ENCODE measurements at regions not wholly inside any gene's neighbourhood (a gene's known extent, or its start where the extent isn't known, plus 50 kb on each side); places are given as distances from the start of the nearest gene placed in this dataset.
"Not testable (repeated sequence)": the region's sequence is repeated elsewhere in the genome, so short reads cannot be mapped to it uniquely, and the experiment has no call there.

DNA sequence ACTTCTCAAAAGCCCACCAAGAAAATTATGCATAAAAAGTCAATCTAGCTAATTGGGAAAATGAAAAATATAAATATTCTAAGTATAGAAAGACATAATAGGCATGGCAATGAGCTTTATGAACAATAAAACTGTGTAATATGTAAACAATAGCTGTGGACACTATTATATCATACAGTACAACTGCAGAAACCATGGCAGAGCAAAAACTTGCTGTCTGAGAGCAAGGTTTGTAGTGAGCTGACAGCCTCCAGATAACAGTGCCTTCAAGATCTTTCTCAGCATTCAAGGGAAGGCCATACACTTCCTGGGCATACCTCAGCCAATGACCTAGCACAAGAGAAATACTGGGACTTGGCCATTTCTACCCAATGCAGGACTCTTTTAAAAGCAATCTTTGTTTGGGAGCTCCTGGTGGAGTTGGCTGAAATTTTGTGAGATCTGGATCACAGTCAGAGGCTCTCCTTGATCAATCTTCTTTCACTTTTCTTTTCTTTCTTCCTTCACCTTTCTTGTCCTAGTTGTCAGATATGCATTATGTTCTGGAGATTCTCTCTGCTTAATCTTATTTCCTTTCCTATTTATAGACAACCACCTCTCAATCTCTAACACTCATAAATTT lies 427.2 kb upstream of the UBE2E3 start:
- DNase-seq = no peak

DNA sequence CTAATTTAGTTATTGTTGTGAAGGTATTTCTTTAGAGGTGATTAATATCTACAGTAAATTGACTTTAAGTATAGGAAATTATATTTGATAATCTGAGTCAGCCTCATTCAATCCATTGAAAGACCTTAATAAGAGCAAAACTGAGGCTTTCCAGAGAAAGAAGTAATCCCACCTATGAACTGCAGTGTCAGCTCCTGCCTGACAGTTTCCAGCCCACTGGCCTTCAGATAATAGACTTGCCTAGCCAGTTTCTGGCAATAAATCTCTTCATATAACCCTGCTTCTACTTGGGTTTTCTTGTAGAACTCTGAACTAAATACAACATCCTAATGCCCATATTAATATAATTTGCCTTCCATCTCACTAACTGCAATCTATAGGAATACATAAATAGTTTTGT lies 437.9 kb upstream of the UBE2E3 start:
- DNase-seq = no peak

DNA sequence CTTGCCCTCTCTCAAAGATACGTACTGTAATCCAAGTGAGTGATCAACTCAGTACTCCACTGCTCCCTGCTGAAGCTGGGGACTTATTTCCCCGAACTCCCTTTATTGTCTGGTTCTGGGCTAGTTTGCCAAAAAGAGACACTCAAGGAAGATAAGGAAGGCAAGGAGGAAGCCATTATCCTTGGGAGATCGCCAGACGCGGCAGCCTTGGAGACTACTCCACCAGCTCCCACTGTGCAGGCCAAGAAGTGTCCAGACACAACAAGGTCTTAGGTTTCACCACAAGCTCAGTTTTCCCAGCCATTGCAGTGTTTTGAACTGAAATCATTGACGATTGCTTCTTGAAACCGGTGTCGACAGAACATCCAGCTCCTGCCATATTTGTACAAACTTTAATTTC lies 439.6 kb upstream of the UBE2E3 start:
- DNase-seq = no peak

DNA sequence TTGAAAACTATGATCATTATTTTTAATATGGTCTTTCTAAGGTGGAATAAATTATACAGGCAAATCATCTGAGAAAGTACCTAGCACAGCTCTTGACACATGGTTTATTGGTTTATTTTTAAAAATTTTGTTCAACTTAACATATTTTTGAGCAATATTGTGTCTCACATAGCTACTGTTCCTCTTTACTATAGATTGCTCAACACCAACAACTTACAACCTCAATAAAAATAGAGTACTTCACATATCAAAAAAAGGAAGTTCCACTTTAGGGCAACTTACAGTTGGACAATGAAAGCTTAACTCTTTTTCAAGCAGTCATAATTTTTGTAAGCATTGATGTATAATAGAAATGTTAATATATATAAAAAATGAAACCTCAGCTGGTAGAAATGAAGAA lies 440.9 kb upstream of the UBE2E3 start:
- DNase-seq = no peak

GRCh38 chr2:180535289-180535688 lies 445.1 kb upstream of the UBE2E3 start:
- no peak for DNase-seq

GRCh38 chr2:180531787-180532186 lies 448.6 kb upstream of the UBE2E3 start:
- not testable (repeated sequence) for DNase-seq

GRCh38 chr2:180524499-180524898 lies 455.9 kb upstream of the UBE2E3 start:
- no peak for DNase-seq

- DNase-seq = no peak
Observed at GRCh38 chr2:180523621-180524340, 456.6 kb upstream of the UBE2E3 start.

GRCh38 chr2:180520921-180521581 lies 459.4 kb upstream of the UBE2E3 start:
- DNase-seq = no peak

- DNase-seq = peak in 4 of 56 donors; percentile 3 to 8 (median 4)
Observed at GRCh38 chr2:180520206-180520605, 460.2 kb upstream of the UBE2E3 start.

DNA sequence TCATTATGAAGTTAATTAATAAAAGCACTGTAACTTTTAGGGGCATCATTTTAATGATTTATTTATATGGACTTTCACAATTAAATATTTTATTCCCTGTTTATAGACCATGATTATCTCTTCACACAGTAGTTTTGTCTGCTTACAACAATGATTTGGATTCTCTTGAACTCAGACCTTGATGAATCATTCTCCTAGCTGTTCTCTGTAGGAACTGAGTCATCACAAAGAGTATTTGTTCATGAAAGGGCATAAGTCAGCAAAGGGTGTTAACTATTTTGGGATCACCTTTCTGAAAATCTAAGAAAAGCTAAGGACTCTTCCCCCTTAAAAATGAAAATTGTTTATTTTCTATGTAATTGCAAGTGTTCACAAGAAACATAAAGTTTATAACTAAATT lies 461.1 kb upstream of the UBE2E3 start:
- DNase-seq = no peak

DNA sequence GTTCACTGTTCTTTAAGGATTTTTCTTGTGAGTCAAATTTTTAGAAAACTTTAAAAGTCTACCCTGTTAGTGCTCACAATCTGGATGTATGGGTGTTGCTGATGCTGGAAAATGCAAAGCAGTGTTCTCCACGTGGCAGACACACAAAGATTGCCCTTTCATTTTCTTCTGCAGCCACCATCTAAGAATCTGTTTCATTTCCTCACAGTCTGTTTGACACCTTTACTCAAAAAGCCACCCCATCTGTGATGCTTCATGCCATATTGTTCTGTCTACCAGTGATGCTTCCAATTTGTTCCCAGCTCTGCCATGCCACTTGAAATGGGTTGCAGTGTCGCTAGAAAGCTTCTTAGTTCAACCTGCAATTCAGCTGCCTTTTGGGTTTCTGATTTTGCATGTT lies 464.2 kb upstream of the UBE2E3 start:
- DNase-seq = no peak

DNA sequence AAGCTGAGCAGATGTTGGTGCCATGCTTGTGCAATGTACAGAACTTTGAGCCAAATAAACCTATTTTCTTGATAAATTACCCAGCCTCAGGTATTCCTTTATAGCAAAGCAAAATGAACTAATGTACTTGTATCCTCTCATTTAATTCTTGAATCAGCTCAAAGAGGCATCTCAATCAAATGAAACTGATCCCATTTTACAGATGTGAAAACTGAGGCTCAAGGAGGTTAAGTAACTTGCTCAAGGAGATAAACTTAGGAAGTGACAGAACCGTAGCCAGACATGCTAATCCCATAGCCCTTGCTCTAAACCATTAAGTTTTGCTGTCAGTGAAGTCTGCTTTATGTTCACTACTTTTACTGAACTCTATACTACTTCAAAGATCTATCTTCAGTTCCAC lies 467.0 kb upstream of the UBE2E3 start:
- DNase-seq = no peak

- DNase-seq = no peak
Observed at GRCh38 chr2:180508458-180508857, 471.9 kb upstream of the UBE2E3 start.

GRCh38 chr2:180507028-180507427 lies 473.4 kb upstream of the UBE2E3 start:
- no peak for DNase-seq

DNA sequence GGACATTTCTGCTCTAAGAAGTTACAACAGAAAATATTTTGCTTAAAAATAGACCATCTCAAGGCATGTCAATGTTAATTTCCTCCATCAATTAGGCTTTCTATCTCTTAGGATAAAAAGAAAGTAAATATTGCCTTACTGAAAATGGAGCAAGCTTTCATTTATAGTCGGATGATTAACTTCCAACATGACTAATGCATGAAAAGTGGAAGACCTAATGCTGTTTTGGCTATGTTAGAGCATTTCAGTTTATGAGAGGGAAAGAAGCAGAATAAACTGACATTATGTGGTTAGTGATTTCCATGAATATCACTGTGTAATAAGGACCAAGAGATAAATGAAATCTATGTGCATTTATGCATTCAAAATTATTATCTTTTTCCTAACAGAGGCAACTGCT lies 475.2 kb upstream of the UBE2E3 start:
- DNase-seq = no peak

GRCh38 chr2:180497621-180498152 lies 482.7 kb upstream of the UBE2E3 start:
- no peak for DNase-seq

DNA sequence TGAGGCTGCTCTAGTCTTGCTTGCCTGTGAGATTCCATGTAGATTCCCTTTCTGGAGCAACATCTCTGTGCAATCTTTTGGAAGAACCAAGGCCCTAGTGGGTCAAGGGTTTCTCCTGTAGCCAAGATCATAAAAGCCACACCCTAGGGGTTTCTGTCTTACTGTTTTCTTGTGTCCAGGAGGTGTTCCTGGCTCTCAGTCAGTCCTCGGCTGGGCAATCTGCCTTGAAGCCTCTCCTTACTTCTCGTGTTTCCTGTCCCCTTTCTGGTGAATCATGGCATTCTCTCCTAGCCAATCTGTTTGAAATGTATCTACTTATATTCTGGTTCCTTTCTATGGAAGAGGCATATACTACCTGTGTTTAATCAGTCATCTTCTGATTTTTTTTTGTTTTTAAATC lies 484.8 kb upstream of the UBE2E3 start:
- no peak for DNase-seq

- no peak for DNase-seq
Observed at GRCh38 chr2:180494286-180494685, 486.1 kb upstream of the UBE2E3 start.

DNA sequence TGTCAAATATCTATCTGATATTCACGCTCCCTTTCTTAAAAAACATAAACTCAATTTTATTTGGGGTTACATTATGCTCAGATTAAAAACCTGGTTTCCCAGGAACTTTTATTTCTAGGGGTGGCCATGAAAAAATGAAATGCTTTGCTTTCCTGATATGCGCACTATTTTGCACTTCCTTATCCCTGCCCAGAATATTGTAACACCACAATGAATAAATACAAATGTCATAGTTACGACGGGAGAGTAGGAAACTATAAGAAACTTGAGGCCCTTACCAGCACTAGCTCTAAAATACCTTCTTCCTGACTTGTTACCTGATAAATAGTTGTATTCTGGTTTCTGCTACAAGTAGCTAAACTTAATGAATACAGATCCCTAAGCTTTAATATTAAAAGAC lies 475.6 kb upstream of the CWC22 start:
- DNase-seq = no peak

- no peak for DNase-seq
Observed at GRCh38 chr2:180481998-180482397, 474.9 kb upstream of the CWC22 start.

- no peak for DNase-seq
Observed at GRCh38 chr2:180478883-180479282, 471.8 kb upstream of the CWC22 start.

DNA sequence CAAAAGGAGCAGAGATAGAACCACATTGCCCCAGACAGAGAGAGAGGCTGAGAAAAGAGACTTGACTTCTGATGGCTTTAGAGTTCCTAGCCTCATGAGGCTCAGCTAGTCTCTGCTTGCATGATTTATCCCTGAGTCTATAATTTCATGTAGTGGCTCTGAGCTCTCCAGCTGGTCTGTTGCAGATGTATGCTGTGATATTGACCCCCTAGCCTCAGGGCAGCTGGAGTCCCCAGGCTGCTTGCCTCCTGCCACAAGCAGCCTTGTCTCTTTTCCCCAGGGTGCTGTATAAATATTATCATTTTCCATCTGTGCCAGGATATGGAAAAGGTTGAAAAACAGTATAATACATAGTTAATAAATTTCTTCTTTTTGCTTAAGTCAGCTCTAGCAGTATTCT lies 467.6 kb upstream of the CWC22 start:
- no peak for DNase-seq

Data from amygdala (tissue), 56 donors.